COR-L47 (cell line): ENCODE measurements at regions not wholly inside any gene's neighbourhood (a gene's known extent, or its start where the extent isn't known, plus 50 kb on each side); places are given as distances from the start of the nearest gene placed in this dataset.

Source experiments
- DNase-seq: peaks from one replicate; lab custom pipeline; 2025; lab: John Stamatoyannopoulos, UW

DNA sequence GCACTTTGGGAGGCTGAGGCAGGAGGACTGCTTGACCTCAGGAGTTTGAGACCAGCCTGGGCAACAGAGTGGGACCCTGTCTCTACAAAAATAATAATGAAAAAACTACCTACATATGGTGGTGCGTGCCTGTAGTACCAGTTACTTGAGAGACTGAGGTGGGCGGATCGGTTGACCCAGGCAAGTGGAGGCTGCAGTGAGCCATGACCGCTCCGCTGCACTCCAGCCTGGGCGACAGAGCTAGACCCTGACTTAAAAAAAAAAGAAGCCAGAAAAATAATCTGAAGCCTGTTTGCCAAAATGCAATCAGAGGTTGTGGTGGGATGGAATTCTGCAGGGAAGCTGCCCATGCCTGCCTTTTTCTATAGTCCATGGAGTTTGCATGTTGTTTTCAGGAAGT lies 50.4 kb upstream of the GGTA1 start:
- no peak for DNase-seq

DNA sequence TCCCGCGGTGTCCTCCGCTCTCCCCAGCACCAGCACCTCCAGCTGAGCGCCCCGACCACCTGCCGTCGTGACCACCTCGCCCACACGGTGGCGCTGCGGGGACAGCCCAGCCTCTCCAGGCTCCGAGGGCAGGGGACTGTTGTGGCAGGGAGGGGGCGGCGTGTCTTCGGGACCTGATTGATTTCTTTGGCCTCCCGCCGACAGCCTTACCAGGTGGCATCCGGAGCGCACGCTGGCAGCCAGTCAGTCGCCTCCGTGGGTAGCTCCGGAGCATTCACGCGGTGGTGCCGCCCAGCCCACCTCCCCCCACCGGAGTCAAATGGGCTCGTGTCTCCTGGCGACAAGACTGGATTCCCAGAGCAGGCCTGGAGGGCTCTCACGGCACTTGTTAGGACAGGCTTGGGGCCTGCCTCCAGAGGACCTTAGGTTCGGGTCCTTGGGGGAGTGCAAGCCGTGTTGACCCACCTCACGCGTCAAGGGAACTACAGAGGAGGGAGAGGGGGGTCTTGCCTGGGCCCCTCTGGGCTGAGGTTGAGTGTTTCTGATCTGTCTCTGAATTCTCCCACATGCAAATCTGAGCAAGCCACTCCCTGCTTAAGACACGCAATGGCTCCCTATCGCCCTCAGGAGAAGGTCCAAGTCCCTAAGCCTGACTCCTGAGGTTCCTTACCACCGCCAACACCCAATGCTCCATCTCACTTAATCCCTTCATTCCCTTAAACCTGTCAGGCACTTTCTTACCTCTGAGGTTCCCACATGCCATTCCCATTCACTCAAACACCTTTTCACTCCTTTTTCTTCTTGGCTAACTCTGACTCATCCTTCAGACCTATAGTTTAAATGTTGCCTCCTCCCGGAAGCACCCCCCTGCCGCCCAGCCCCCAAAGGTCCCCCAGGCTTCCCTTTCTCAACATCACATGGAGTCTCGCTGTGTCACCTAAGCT lies 51.2 kb upstream of the GGTA1 start:
- DNase-seq, result peak; percentile 96

DNA sequence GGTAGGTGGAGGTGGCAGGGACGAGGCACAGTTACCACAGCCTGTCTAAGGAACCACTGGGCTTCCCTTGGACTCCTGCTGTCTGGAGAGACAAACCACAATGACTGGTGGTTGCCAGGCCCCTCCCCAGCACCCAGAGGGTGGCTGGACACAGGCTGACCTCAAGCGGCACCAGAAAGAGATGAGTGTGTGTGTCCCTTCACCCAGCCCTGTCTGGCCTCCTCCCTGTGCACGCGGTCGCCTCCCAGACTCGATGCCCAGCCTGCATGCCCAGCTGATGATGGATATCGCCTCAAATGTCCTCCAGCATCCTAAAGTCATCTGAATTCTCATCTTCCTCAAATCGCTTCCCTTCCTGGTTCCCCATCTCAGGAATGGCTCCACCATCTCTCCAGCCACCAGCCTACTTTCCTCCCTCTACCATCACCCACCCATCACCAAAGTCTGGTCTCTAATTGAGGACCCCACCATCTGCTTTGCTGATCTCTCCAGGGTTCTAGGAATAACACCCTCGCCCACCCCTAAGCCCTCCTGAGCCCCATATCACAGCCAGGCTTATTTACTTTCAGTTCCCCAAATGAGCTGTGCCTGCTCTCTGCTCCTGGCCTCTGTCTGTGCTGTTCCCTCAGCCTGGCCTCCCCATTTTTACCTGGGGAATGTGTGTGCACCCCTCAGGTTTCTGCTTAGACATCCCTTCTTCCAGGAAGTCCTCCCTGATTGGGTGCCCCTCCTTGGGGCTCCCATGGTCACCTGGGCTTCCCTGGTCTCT lies 52.5 kb upstream of the GGTA1 start:
- no peak for DNase-seq

GRCh38 chr9:121556082-121556481 lies 56.4 kb upstream of the GGTA1 start:
- DNase-seq, result no peak

GRCh38 chr9:121556580-121556979 lies 56.9 kb upstream of the GGTA1 start:
- no peak for DNase-seq

DNA sequence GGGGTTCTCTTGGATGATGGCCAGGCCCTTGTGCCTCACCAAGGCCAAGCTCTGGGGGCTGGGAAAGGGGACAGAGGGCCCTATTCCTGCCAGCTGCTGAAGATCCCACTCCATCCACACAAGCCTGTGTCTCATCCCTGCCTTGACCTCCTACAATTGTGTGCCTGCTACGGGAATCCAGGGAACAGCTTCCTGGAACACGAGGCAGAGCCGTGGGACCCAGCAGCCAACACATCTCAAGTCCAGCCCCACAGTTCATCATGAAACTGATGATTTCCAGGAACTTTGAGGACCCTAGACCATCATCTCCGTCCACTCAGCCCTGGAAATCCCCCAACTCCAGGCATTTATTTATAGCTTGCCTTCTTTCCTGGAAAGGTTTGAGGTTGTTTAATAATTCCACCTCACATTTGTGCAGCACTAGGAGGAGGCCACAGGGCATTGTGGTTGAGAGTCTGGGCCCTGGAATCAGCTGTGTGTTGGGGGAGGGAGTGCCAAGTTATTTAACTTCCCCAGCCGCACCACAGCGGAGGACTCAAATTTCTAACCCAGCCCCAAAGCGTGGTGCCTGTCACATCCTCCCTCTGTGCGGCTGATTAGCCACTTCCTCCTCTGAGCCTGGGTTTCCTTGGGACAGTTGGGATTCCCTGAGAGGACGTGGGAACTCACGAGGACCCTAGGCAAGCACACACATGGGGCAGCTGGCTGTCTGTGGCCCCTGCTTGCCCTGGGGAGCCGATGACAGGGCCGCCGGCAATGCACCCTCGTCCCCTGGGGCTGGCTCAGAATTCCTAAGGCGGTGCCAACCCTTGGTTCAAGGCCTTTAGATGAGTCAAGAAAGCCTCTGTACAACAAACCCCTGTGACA lies 58.2 kb upstream of the GGTA1 start:
- no peak for DNase-seq

- DNase-seq, result no peak
Measured at GRCh38 chr9:121558473-121558872, 58.8 kb upstream of the GGTA1 start.

GRCh38 chr9:121559183-121559582 lies 59.5 kb upstream of the GGTA1 start:
- DNase-seq, result no peak

- no peak for DNase-seq
Measured at GRCh38 chr9:121560921-121561320, 61.3 kb upstream of the GGTA1 start.

GRCh38 chr9:121561385-121562222 lies 62.0 kb upstream of the GGTA1 start:
- no peak for DNase-seq

DNA sequence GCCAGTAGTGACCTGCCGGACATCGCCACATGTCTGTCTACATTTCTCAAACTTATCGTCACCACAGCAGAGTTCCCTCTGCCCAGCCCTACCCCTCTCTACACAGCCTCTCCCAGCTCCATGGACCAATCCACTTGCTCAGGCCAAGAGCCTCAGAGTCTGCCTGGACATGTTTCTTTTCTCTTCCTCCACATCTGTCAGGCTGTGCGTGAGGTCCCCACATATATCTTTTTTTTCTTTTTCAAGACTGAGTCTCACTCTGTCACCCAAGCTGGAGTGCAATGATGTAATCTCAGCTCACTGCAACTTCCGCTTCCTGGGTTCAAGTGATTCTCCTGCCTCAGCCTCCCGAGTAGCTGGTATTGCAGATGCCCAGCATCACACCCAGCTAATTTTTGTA lies 62.7 kb upstream of the GGTA1 start:
- DNase-seq, result no peak

DNA sequence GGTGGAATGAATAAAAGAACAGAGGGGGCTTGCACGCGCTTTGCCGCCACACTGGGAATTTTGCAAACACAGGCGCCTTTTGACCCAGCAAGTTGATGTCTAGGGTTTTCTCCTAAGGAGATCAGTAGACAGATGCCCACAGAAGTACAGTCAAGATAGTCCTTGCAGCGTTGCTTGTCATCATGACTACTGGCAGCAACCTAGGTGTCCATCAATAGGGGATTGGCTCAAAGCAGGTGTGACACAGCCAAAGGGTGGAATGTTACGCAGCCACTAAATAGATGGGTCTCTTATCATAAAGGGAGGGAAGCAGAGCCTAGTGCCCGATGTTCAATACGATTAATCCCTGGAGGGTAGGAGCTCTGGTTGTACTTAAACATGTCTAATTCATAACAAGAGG lies 63.8 kb upstream of the GGTA1 start:
- no peak for DNase-seq

- no peak for DNase-seq
Measured at GRCh38 chr9:121563881-121564460, 64.3 kb upstream of the GGTA1 start.

DNA sequence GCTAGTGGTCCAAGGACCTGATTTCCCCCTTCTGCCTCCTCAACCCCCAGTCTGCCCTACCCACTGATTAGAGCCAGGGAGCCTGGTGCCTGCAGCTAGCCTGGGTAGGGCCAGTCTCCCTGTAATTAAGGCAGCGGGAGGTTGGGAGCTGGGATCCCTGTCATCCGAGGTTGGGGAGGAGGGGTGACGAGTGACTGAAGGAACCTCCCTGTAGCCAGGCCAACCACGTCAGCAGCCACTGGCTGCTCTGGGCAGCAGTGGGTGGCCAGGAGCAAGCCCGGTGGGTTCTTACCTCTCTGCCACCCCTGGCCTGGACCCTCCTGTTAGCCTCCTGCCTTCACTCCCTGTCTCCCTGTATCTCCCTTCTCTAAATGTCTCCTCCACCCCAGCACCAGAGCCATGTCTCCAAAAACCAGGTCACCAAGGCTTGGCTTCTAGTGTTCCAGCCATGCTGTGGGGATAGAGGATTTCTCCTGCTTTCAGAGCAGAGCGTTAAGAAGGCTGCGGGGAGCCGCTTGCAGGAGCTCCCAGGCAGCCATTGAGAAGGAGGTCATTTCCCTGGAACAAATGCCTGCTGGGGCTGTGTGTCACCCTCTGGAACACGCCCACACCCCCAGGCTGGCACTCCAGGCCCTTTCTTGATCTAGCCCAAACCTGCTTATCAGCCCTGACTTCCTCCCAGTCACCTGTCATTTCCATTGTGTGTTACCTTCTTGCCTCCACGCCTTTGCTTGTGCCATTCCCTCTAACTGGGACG lies 65.0 kb upstream of the GGTA1 start:
- peak; percentile 56 for DNase-seq

DNA sequence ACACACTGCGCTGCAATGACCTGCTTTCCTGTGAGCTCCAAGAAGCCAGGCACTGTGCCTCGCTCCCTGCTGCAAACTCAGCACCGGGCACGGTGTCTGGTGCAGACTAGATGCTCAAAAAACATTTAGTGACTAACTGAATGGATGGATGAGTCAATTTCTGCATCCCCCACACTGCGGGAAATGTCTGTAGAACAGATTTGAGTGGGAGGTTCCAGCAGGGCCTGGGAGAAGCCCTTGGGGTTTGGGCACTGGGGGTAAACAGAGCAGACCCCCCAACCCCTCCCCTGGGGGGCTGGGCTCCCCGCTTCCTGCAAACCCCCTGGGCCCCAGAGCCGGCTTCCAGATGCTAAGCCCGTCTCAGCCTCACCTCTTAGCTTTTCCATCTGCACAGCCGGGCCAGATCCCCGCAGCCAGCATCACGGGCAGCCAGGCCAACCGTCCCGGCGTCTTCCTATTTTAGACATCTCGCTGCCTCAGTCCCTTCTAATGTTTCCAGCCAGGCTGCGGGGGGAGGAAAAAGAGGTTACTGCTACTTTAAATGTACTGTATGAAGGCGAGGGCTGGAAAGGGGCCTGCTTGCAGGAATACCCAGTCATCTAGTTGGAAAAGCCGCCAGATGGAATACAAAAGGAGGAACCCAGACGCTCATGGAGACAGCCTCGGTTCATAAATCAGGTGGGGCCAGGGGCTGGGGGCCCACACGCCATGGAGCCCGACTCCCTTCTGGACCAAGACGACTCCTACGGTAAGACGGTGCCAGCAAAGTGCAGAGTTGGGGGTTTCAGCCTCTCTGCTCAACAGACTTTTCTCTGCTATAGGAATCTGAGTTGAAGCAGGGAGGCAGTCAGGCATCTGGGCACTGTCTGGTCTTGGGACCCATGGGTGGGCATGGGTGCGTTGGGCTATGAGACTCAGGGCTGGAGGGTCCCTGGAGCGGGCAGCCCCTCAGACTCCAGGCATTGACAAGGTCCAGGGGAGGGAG lies 67.1 kb upstream of the GGTA1 start:
- no peak for DNase-seq

DNA sequence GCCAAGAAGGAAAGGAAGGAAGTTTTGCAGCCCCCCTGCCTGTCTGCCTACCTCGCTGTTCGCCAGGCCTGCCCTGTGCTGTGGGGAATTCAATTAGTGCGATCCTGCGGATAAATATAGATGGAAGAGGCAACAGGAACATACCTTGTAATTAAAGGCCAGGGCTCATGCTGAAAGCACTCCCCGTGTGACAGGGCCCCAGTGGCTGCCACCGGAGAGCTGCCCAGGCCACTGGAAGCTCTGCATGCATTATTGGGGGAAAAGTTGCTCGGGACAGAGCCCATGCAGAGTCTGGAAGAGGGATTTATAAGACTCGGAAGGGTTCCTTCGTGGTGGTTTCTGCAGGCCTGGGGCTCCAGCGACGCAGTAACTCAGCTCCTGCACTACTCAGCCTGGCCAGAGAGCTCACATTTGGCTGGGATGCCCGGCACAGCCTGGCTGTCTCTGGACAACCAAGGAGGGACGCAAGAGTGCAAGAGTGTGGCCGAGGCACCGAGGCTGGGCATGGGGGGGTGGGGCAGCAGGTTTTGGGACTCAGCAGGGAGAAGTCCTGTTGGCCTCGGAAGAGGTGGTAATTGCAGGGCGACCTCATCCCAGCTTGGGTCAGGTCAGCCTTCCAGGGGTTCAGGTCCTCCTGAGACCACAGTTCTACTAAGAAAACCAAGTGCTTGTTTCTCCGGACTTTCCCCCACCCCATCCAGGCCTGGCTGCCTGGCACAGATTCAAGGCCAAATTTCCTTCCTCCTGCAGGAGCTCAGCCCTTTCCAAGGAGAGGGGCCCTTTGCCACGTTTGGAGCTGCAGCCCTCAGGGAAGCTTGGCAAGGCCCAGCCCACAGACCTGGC lies 68.1 kb upstream of the GGTA1 start:
- no peak for DNase-seq

DNA sequence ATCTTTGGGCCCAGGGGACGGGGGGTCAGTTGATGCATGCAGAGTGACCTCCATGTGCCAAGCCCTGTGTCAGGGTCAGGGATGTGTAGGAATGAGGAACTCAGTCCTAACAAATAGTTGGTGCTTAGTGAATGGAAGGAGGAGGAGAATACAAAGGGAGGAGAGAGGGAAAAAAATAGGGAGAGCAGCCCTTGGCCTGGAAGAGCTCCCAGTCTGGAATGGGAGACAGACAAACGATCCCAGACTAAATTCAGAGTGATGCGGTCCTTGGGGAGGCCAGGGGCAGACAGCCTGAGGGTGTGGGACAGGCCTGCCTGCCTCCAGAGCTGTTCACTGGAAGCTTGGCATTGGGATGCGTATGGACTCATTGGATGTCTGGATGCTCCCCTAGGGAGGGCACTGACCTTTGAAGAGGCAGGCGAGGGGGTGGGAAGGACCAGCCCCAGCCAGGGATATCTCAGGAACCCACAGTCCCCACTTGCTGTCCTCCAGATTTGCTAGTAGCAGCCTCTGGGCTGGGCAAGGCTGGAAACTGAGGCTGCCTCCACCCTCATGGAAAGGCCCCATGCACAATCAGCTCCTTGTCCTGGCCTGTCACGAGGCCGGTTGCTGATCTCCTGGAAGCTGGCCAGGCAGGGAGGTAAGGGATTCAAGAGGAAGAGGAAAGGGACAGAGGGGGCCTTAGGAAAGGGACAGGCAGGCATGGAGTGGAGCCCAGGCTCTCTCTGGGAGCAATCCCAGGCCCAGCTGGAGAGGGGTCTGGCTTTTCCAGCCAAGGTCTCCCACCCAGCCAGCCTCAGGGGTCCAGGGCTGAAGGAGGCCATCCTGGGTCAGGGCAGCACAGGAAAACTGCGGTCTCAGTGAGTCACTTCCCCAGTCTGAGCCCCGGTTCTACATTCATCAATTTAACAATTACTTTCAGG lies 69.0 kb upstream of the GGTA1 start:
- DNase-seq, result no peak
